SU-DHL-6 (cell line): ENCODE measurements at regions not wholly inside any gene's neighbourhood (a gene's known extent, or its start where the extent isn't known, plus 50 kb on each side); places are given as distances from the start of the nearest gene placed in this dataset.
"Not testable (repeated sequence)": the region's sequence is repeated elsewhere in the genome, so short reads cannot be mapped to it uniquely, and the experiment has no call there.

Experiments used
- EZH2phosphoT487 ChIP-seq: fragments of 200-600 bp; sonication (generic), shearing (Covaris generic); conservative IDR thresholded peaks from 2 replicates; pipeline ENCODE4 v1.6.1; 2018; ENCODE audit warnings: mild to moderate bottlenecking, antibody characterized with exemption, low read length, moderate library complexity, mixed read lengths
- TF ChIP-seq, protein P1 (sequence below): fragments of 200-600 bp; sonication (generic); IDR thresholded peaks from one replicate; pipeline ENCODE4 v1.5.1; 2017; ENCODE audit warnings: antibody characterized with exemption, mild to moderate bottlenecking, low read length, moderate library complexity; ENCODE audit not compliant: insufficient read depth, poor library complexity, severe bottlenecking

DNA sequence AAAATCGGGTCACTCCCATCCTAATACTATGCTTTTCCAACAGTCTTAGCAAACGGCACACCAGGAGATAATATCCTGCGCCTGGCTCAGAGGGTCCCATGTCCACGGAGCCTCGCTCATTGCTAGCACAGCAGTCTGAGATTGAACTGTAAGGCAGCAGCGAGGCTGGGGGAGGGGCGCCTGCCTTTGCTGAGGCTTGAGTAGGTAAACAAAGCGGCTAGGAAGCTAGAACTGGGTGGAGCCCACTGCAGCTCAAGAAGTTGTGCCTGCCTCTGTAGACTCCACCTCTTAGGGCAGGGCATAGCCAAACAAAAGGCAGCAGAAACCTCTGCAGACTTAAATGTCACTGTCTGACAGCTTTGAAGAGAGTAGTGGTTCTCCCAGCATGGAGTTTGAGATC is 213.3 kb downstream of the TOX3 start:
- TF ChIP-seq, protein P1, sequence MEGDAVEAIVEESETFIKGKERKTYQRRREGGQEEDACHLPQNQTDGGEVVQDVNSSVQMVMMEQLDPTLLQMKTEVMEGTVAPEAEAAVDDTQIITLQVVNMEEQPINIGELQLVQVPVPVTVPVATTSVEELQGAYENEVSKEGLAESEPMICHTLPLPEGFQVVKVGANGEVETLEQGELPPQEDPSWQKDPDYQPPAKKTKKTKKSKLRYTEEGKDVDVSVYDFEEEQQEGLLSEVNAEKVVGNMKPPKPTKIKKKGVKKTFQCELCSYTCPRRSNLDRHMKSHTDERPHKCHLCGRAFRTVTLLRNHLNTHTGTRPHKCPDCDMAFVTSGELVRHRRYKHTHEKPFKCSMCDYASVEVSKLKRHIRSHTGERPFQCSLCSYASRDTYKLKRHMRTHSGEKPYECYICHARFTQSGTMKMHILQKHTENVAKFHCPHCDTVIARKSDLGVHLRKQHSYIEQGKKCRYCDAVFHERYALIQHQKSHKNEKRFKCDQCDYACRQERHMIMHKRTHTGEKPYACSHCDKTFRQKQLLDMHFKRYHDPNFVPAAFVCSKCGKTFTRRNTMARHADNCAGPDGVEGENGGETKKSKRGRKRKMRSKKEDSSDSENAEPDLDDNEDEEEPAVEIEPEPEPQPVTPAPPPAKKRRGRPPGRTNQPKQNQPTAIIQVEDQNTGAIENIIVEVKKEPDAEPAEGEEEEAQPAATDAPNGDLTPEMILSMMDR = not testable (repeated sequence)
- TF ChIP-seq EZH2phosphoT487 = not testable (repeated sequence)
